Vagina (tissue), 2 donors: ENCODE measurements at regions not wholly inside any gene's neighbourhood (a gene's known extent, or its start where the extent isn't known, plus 50 kb on each side); places are given as distances from the start of the nearest gene placed in this dataset.
A peak's percentile ranks its signal among the peaks of the same experiment; 100 is the strongest.

ENCODE experiments used
- DNase-seq, 2 donors: peaks; one replicate each; pipeline ENCODE4 v3.0.0-alpha.2; 2017; ENCODE audit errors: extremely low spot score in 2 of 2
- H3K27ac ChIP-seq: fragments of 200-600 bp; sonication (generic); one replicate; pipeline ENCODE4 v1.5.1; 2019
- H3K27me3 ChIP-seq: fragments of 200-600 bp; sonication (generic); one replicate; pipeline ENCODE4 v1.5.1; 2019
- H3K36me3 ChIP-seq, 2 donors: fragments of 200-600 bp; sonication (generic); one replicate each; pipeline ENCODE4 v1.5.1; 2017 to 2019
- H3K4me1 ChIP-seq: fragments of 200-600 bp; sonication (generic); one replicate; pipeline ENCODE4 v1.5.1; 2019
- H3K4me3 ChIP-seq, 2 donors: fragments of 200-600 bp; sonication (generic); 1 replicate in 1 of 2; 2 replicates in 1 of 2; pipeline ENCODE4 v1.5.1; 2016 to 2019
- H3K9me3 ChIP-seq: fragments of 200-600 bp; sonication (generic); one replicate; pipeline ENCODE4 v1.5.1; 2019
- POLR2A ChIP-seq, 2 donors: fragments of 450-650 bp; IDR thresholded peaks; one replicate each; pipeline ENCODE4 v1.6.1; 2017; ENCODE audit warnings: antibody characterized with exemption in 2 of 2, mild to moderate bottlenecking in 2 of 2, moderate library complexity in 2 of 2
- POLR2AphosphoS5 ChIP-seq, 2 donors: sonication (generic); formaldehyde crosslinking; IDR thresholded peaks; one replicate each; pipeline ENCODE4 v1.9.0; 2017; ENCODE audit warnings: antibody characterized with exemption in 2 of 2, mild to moderate bottlenecking in 2 of 2, low read depth in 1 of 2; ENCODE audit not compliant: insufficient read depth in 1 of 2
- intact Hi-C: fragments of 100-400 bp; cut with DNase I; formaldehyde crosslinking; loops from one replicate; pipeline ENCODE4 v1.15.1; 2023
- TF ChIP-seq, protein P1 (sequence below), 3 experiments: fragments of 450-650 bp in 2 of 3; fragments of 200-600 bp in 1 of 3; sonication (generic) in 1 of 3; IDR thresholded peaks; one replicate each; pipeline ENCODE4 v1.5.1; 2017 to 2019; ENCODE audit warnings: antibody characterized with exemption in 3 of 3, mild to moderate bottlenecking in 2 of 3, moderate library complexity in 2 of 3

DNA sequence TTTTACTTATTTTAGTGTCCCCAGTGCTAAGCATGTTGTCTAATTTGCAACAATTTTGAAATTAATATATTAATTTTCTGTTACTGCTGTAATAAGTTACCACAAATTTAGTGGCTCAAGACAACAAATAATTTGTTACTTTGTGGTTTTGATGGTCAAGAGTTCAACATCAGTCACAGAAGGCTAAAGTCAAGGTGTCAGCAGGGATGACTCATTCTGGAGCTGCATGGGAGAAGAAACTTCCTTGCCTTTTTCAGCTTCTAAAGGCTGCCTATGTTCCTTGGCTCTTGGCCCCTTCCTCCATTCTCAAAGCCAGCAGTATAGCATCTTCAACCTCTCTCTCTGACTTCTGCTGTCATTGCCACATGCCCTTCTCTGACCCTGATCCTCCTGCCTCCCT lies 271.8 kb downstream of the HLX start:
- Histone ChIP-seq H3K9me3 (no peaks in the 10 kb centered on the region), H3K4me1 (no peaks in the 10 kb centered on the region), H3K4me3 (no peak overlapping the region), H3K27ac (no peak overlapping the region), H3K27me3 (no peaks in the 10 kb centered on the region), H3K36me3 (no peaks in the 10 kb centered on the region)
- no peak for DNase-seq
- intact Hi-C loops: no loop called here
- TF ChIP-seq POLR2AphosphoS5 (IDR thresholded peaks at IDR 0.05; ENCODE audit: insufficient read depth in 1 of 2, low read depth in 1 of 2) (no peak), POLR2A (IDR thresholded peaks at IDR 0.05) (no peak)
- TF ChIP-seq, protein P1, sequence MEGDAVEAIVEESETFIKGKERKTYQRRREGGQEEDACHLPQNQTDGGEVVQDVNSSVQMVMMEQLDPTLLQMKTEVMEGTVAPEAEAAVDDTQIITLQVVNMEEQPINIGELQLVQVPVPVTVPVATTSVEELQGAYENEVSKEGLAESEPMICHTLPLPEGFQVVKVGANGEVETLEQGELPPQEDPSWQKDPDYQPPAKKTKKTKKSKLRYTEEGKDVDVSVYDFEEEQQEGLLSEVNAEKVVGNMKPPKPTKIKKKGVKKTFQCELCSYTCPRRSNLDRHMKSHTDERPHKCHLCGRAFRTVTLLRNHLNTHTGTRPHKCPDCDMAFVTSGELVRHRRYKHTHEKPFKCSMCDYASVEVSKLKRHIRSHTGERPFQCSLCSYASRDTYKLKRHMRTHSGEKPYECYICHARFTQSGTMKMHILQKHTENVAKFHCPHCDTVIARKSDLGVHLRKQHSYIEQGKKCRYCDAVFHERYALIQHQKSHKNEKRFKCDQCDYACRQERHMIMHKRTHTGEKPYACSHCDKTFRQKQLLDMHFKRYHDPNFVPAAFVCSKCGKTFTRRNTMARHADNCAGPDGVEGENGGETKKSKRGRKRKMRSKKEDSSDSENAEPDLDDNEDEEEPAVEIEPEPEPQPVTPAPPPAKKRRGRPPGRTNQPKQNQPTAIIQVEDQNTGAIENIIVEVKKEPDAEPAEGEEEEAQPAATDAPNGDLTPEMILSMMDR (IDR thresholded peaks at IDR 0.05): no peak

DNA sequence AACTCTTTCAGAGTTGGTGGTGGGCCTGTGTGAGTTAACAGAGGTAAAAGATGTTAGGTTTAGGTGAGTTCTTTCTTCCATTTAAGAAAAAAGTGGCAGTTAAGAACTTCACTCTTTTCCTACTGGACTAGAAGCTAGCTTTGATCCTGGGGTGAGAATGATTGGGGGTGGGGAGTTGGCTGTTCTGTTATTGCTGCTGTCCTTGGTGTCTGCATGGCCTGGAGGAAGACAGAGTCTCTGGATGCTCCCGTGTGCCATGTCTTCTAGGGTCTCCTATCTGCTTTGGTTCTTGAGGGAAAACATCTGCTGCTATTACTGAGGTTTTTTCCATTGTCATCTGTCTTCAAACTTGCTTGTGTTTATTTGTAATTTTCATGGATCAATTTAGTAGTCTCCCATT lies 275.7 kb downstream of the HLX start:
- Histone ChIP-seq H3K27ac (no peak overlapping the region), H3K4me1 (no peaks in the 10 kb centered on the region), H3K4me3 (no peak overlapping the region), H3K27me3 (no peaks in the 10 kb centered on the region), H3K36me3 (no peaks in the 10 kb centered on the region), H3K9me3 (no peaks in the 10 kb centered on the region)
- no peak for DNase-seq
- intact Hi-C loops: no loop called here
- TF ChIP-seq, protein P1 (IDR thresholded peaks at IDR 0.05): no peak

DNA sequence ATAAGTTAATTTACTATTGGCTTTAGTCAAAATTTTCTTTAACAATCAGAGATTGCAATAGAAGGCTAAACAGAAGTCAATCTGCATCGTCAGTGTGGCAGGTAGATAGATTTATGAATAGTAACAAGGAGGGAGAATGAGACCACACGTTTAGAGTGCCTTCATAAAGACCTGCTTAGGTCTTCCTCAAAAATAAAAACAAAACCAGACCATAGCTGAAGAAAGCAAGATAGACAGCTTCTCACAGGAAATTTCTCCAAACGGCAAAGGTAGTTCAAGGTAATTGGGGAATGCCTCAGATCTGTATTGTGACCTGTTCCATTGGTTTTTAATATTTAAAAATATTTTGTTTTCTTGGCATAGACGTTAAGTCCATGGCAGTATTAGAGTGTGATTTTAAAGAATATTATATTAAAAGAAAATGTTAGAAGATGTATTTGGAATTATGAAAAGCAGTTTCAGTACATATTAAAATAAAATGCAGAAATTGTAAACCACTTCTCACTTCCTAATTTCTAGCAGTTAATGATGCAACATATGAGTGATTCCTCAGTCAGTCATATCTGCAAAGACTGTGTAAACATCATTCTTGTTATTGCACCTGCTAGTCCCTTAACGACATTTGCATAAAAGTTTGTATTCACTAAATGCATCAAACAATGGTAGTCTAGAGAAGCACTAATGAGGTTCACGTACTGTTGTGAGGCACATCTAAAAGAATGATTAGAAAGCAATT lies 278.0 kb downstream of the HLX start:
- no peak for DNase-seq
- Histone ChIP-seq H3K9me3 (no peaks in the 10 kb centered on the region), H3K27me3 (no peaks in the 10 kb centered on the region), H3K4me3 (no peak overlapping the region), H3K36me3 (no peaks in the 10 kb centered on the region), H3K4me1 (peaks cover 10% of the 10 kb centered on the region), H3K27ac (no peak overlapping the region)
- no peak for TF ChIP-seq POLR2AphosphoS5 (IDR thresholded peaks at IDR 0.05; ENCODE audit: insufficient read depth in 1 of 2, low read depth in 1 of 2)
- no peak for TF ChIP-seq POLR2A (IDR thresholded peaks at IDR 0.05)
- TF ChIP-seq, protein P1 (IDR thresholded peaks at IDR 0.05): no peak
- intact Hi-C loops: no loop called here

DNA sequence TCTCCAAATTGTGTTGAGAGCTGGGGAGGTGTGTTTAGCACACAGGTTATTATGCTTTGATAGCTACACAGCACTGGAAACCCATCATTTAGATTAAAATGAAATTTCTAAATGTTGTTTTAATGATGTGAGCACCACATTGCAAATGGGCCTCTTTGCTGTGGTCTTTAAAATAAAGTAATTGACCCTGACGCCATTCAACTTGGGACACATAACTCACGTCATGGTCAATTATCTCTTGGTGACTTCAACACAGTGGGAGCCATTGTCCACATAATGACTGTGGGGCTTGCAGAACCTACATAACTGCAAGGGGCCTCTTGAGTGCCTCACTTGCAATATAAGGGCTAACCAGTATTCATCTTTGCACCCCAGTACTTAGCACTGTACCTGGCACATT lies 280.4 kb downstream of the HLX start:
- intact Hi-C loops: no loop called here
- no peak overlapping the region for H3K27ac ChIP-seq
- TF ChIP-seq POLR2AphosphoS5 (IDR thresholded peaks at IDR 0.05; ENCODE audit: insufficient read depth in 1 of 2, low read depth in 1 of 2) (no peak), POLR2A (IDR thresholded peaks at IDR 0.05) (no peak)
- TF ChIP-seq, protein P1 (IDR thresholded peaks at IDR 0.05): no peak
- H3K36me3 ChIP-seq: no peaks in the 10 kb centered on the region
- H3K27me3 ChIP-seq: no peaks in the 10 kb centered on the region
- H3K4me1 ChIP-seq: peaks cover 13% of the 10 kb centered on the region
- no peaks in the 10 kb centered on the region for H3K9me3 ChIP-seq
- DNase-seq: no peak
- no peak overlapping the region for H3K4me3 ChIP-seq

DNA sequence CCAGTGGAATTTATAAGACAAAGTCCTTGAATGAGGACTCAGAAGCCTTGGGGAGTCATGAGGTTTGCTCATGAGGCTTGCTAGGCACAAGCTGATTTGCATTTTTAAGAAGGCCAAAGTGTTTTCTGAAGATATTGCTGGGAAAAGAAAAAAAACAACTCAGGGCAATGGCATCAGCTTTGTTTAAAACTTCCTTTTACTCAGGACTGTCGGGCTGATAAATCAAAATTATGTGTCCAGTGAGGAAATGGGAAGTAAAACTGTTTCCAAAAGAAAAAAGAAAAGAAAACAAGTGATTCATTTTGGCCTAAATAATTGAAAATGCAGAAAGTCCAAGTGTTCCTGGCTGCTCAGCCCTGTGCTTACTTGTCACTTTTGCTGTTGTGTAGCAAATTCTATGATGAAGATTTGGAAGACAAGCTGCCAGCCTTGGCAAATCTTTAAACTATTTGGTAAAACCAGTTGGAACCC lies 282.4 kb downstream of the HLX start:
- Histone ChIP-seq H3K4me1 (peaks cover 13% of the 10 kb centered on the region), H3K4me3 (no peak overlapping the region), H3K9me3 (no peaks in the 10 kb centered on the region), H3K36me3 (no peaks in the 10 kb centered on the region), H3K27me3 (no peaks in the 10 kb centered on the region), H3K27ac (no peak overlapping the region)
- no peak for DNase-seq
- intact Hi-C loops: no loop called here
- TF ChIP-seq POLR2AphosphoS5 (IDR thresholded peaks at IDR 0.05; ENCODE audit: insufficient read depth in 1 of 2, low read depth in 1 of 2): peak in 1 of 2 donors; percentile 58
- no peak for TF ChIP-seq POLR2A (IDR thresholded peaks at IDR 0.05)
